ENCODE measurements at regions not wholly inside any gene's neighbourhood (a gene's known extent, or its start where the extent isn't known, plus 50 kb on each side); places are given as distances from the start of the nearest gene placed in this dataset.

DNA sequence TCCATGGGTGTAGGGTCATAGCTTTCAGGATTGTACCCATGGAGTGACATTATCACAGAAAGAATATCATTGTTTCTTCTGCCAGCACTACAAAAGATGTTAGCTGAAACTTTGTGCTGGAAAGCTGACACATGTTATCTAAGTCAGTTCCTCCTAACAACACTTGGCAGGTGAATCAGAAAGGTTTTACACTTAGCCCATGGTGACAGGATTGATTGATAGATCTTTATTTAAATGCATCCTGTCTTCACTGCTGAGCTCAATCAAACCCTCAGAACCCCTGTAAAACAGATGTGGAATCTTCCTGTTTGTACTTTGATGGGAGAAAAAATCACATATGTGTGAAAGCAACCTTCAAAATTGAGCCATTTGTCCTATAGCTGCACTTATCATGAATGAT, 811.5 kb upstream of the ANO3 start:
- TF ChIP-seq CTCF (IDR thresholded peaks at IDR 0.05) (no peak), POLR2A (IDR thresholded peaks at IDR 0.05) (no peak)

Measured in adrenal gland (tissue), 5 donors.